SK-N-SH (cell line): ENCODE measurements at regions not wholly inside any gene's neighbourhood (a gene's known extent, or its start where the extent isn't known, plus 50 kb on each side); places are given as distances from the start of the nearest gene placed in this dataset.

Experiments used
- EP300 ChIP-seq, 2 experiments: IDR thresholded peaks; 2 replicates each; pipeline versions ENCODE4 v1.4.0 to v1.6.1; 2012; ENCODE audit warnings: borderline replicate concordance in 1 of 2, low read depth in 1 of 2, low read length in 1 of 2
- JUND ChIP-seq: IDR thresholded peaks from 2 replicates; pipeline ENCODE4 v1.4.0; 2012
- MXI1 ChIP-seq: IDR thresholded peaks from 2 replicates; pipeline ENCODE4 v1.6.1; 2012; ENCODE audit warnings: mild to moderate bottlenecking, low read depth, low read length, improper control_type of control experiment
- RXRA ChIP-seq: IDR thresholded peaks from 2 replicates; pipeline ENCODE4 v1.4.0; 2012; ENCODE audit warnings: low read depth, mild to moderate bottlenecking, borderline replicate concordance

- no peak for TF ChIP-seq RXRA
- peak; percentile 37; the same call in 1 of the 2 replicates for TF ChIP-seq MXI1
- TF ChIP-seq EP300 (IDR thresholded peaks at IDR 0.05; ENCODE audit: borderline replicate concordance in 1 of 2, low read depth in 1 of 2, low read length in 1 of 2) = no peak
- no peak for TF ChIP-seq JUND
Observed at GRCh38 chr2:165016772-165017411, 61.6 kb upstream of the SLC38A11 start.
